HCT116 (cell line): ENCODE measurements at regions not wholly inside any gene's neighbourhood (a gene's known extent, or its start where the extent isn't known, plus 50 kb on each side); places are given as distances from the start of the nearest gene placed in this dataset.

Source experiments
- ATAC-seq: fragments of 200-7000 bp; cut with Tn5 transposase; 2 replicates; pipeline ENCODE4 v1.9.1; 2020; ENCODE audit warnings: mild to moderate bottlenecking, moderate library complexity
- BruUV-seq: library from RNA; stranded (reverse); fragments of 400-500 nt; replicated peaks from 2 replicates; lab custom pipeline; 2021; lab: Mats Ljungman, UMichigan
- CTCF ChIA-PET: fragments of 300-600 bp; sonication (Branson Sonifier 250); formaldehyde crosslinking; loops from one replicate; lab custom pipeline; 2021; ENCODE audit warnings: antibody characterized with exemption; lab: Charles Lee
- POLR2A ChIA-PET: fragments of 300-600, 350-600 bp; sonication (Branson Sonifier 250); formaldehyde crosslinking; loops from one replicate; lab custom pipeline; 2021; ENCODE audit warnings: antibody characterized with exemption; lab: Charles Lee
- RAD21 ChIA-PET, 2 experiments: fragments of 300-600 bp; sonication (Branson Sonifier 250); formaldehyde crosslinking; loops; one replicate each; lab custom pipeline; 2023; ENCODE audit warnings: low total read pairs in 2 of 2; ENCODE audit not compliant: uncharacterized antibody in 2 of 2, unreplicated experiment in 2 of 2, low non-redundant PET in 1 of 2; lab: Charles Lee
- DNase-seq: peaks from one replicate; pipeline ENCODE4 v3.0.0-alpha.2; 2010; ENCODE audit warnings: low read depth, low spot score
- H2AFZ ChIP-seq: fragments of 200-600 bp; shearing (Covaris generic), sonication (generic); 2 replicates; pipeline ENCODE4 v1.6.1; 2017; ENCODE audit warnings: low read depth, mixed run types, mixed read lengths, antibody characterized with exemption, low read length; ENCODE audit not compliant: poor library complexity, severe bottlenecking
- H3K27ac ChIP-seq: 2 replicates; pipeline ENCODE4 v1.5.1; 2012; ENCODE audit warnings: low read depth, low read length
- H3K27me3 ChIP-seq: fragments of 200-600 bp; sonication (generic); 2 replicates; pipeline ENCODE4 v1.6.1; 2016; ENCODE audit warnings: mixed run types, low read length, mixed read lengths; ENCODE audit not compliant: insufficient read depth
- H3K36me3 ChIP-seq, 2 experiments: fragments of 200-500 bp in 1 of 2; fragments of 200-600 bp in 1 of 2; sonication (Bioruptor generic) in 1 of 2; sonication (generic) in 1 of 2; 2 replicates each; pipeline versions ENCODE4 v1.5.1 to v1.6.1; 2014 to 2016; ENCODE audit warnings: low read length in 2 of 2, inconsistent platforms in 1 of 2, mixed read lengths in 1 of 2, mixed run types in 1 of 2; ENCODE audit not compliant: insufficient read depth in 2 of 2, control insufficient read depth in 1 of 2
- H3K4me1 ChIP-seq, 2 experiments: fragments of 200-600 bp in 1 of 2; sonication (generic) in 1 of 2; 2 replicates each; pipeline versions ENCODE4 v1.5.1 to v1.6.1; 2012 to 2017; ENCODE audit warnings: low read length in 2 of 2, inconsistent platforms in 1 of 2, mild to moderate bottlenecking in 1 of 2, mixed read lengths in 1 of 2, mixed run types in 1 of 2, moderate library complexity in 1 of 2; ENCODE audit not compliant: insufficient read depth in 2 of 2, control insufficient read depth in 1 of 2
- H3K4me2 ChIP-seq: fragments of 200-600 bp; sonication (generic); 2 replicates; pipeline ENCODE4 v1.6.1; 2017; ENCODE audit warnings: mixed run types, low read length, mixed read lengths
- H3K4me3 ChIP-seq, 2 experiments: fragments of 200-600 bp in 1 of 2; sonication (generic) in 1 of 2; replicated peaks in 1 of 2; 2 replicates each; pipeline ENCODE4 v1.5.1; 2011 to 2016; ENCODE audit warnings: low read length in 2 of 2, control low read depth in 1 of 2, low read depth in 1 of 2, mild to moderate bottlenecking in 1 of 2, mixed read lengths in 1 of 2, mixed run types in 1 of 2
- H3K79me2 ChIP-seq: fragments of 200-600 bp; sonication (generic); 2 replicates; pipeline ENCODE4 v1.6.1; 2017; ENCODE audit warnings: mild to moderate bottlenecking, mixed run types, low read length, moderate library complexity, mixed read lengths; ENCODE audit not compliant: insufficient read depth
- H3K9ac ChIP-seq: fragments of 200-600 bp; sonication (generic); 2 replicates; pipeline ENCODE4 v1.6.1; 2016; ENCODE audit warnings: low read length, mixed read lengths
- H3K9me2 ChIP-seq: fragments of 200-600 bp; sonication (generic), shearing (Covaris generic); 2 replicates; pipeline ENCODE4 v1.6.1; 2017; ENCODE audit warnings: mixed run types, mild to moderate bottlenecking, moderate library complexity; ENCODE audit not compliant: insufficient read depth
- H3K9me3 ChIP-seq, 2 experiments: fragments of 200-500 bp in 1 of 2; fragments of 200-600 bp in 1 of 2; sonication (Bioruptor generic) in 1 of 2; sonication (generic) in 1 of 2; 2 replicates each; pipeline ENCODE4 v1.6.1; 2014 to 2017; ENCODE audit warnings: low read length in 2 of 2, mixed read lengths in 2 of 2, inconsistent platforms in 1 of 2, low read depth in 1 of 2, mild to moderate bottlenecking in 1 of 2, mixed run types in 1 of 2, moderate library complexity in 1 of 2; ENCODE audit not compliant: control insufficient read depth in 1 of 2, insufficient read depth in 1 of 2
- H4K20me1 ChIP-seq: fragments of 200-600 bp; sonication (generic), shearing (Covaris generic); 2 replicates; pipeline ENCODE4 v1.6.1; 2017; ENCODE audit warnings: mixed run types, mild to moderate bottlenecking, moderate library complexity; ENCODE audit not compliant: insufficient read depth
- EGR1 ChIP-seq: IDR thresholded peaks from 2 replicates; pipeline ENCODE4 v1.6.1; 2012; ENCODE audit warnings: low read depth
- EZH2 ChIP-seq: fragments of 200-600 bp; sonication (generic); IDR thresholded peaks from 2 replicates; pipeline ENCODE4 v1.6.1; 2017; ENCODE audit warnings: antibody characterized with exemption, mixed run types
- EZH2phosphoT487 ChIP-seq: fragments of 200-600 bp; IDR thresholded peaks from 2 replicates; pipeline ENCODE4 v1.6.1; 2018; ENCODE audit warnings: antibody characterized with exemption, borderline replicate concordance
- FOSL1 ChIP-seq: IDR thresholded peaks from 2 replicates; pipeline ENCODE4 v1.6.1; 2012; ENCODE audit warnings: low read depth
- MAX ChIP-seq: IDR thresholded peaks from 2 replicates; pipeline ENCODE4 v1.6.1; 2012
- POLR2A ChIP-seq: IDR thresholded peaks from 2 replicates; pipeline ENCODE4 v1.7.0; 2011; ENCODE audit warnings: borderline replicate concordance; ENCODE audit not compliant: insufficient read depth, insufficient read length; ENCODE audit errors: extremely low read depth
- POLR2AphosphoS5 ChIP-seq: IDR thresholded peaks from 2 replicates; pipeline ENCODE4 v1.6.1; 2011; ENCODE audit warnings: mild to moderate bottlenecking, low read depth, low read length, moderate library complexity
- RAD21 ChIP-seq: IDR thresholded peaks from 2 replicates; pipeline ENCODE4 v1.6.1; 2012; ENCODE audit warnings: low read depth, mild to moderate bottlenecking
- REST ChIP-seq: IDR thresholded peaks from 2 replicates; pipeline ENCODE4 v1.6.1; 2012; ENCODE audit warnings: low read depth
- SRF ChIP-seq: IDR thresholded peaks from 2 replicates; pipeline ENCODE4 v1.6.1; 2012; ENCODE audit warnings: low read depth
- ZBTB33 ChIP-seq: IDR thresholded peaks from 2 replicates; pipeline ENCODE4 v1.6.1; 2011; ENCODE audit warnings: mild to moderate bottlenecking, low read length, moderate library complexity; ENCODE audit not compliant: insufficient replicate concordance; ENCODE audit errors: extremely low read depth
- ZFX ChIP-seq: fragments of 450-650 bp; IDR thresholded peaks from 2 replicates; pipeline ENCODE4 v1.6.1; 2017
- ZNF274 ChIP-seq: fragments of 200-500 bp; sonication (Bioruptor generic); IDR thresholded peaks from 2 replicates; pipeline ENCODE4 v1.6.1; 2014; ENCODE audit warnings: mild to moderate bottlenecking, low read depth, low read length, inconsistent platforms
- intact Hi-C: fragments of 100-400 bp; cut with micrococcal nuclease; formaldehyde crosslinking; loops from 2 replicates; pipeline ENCODE4 v1.10.0; 2022
- TF ChIP-seq, protein P1 (sequence below), 3 experiments: fragments of 200-600 bp in 1 of 3; sonication (generic) in 1 of 3; IDR thresholded peaks in 2 of 3; conservative IDR thresholded peaks in 1 of 3; 2 replicates each; pipeline ENCODE4 v1.5.1; 2012 to 2017; ENCODE audit warnings: low read depth in 2 of 3, low read length in 2 of 3, antibody characterized with exemption in 1 of 3, borderline replicate concordance in 1 of 3, control low read depth in 1 of 3, mild to moderate bottlenecking in 1 of 3, mixed read lengths in 1 of 3, mixed run types in 1 of 3, moderate library complexity in 1 of 3; ENCODE audit not compliant: insufficient read depth in 1 of 3

DNA sequence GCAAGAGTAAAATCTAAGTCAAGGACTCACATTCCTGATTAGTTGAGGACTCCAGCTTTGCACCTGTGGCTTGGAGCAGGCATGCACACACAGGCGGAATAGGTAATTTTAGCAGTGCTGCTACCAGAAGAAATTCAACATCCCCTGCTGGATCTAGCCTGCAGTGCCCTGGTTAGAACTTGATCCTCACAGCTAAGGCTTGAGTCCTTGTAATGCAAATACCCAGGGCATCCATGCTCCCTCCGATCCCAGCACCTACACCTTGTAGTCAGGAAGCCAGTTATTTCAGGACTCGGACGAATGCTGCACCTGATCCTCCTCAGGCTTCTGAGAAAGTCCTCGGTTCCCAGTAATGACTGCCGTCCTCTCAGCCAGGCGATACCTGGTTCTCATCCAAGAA, 309.0 kb upstream of the AMIGO2 start:
- ATAC-seq (no peak), DNase-seq (no peak)
- TF ChIP-seq POLR2A: no peak
- no peak for TF ChIP-seq ZFX
- TF ChIP-seq MAX: no peak
- TF ChIP-seq RAD21: no peak
- no peak for TF ChIP-seq SRF
- TF ChIP-seq EGR1: no peak
- no peak for TF ChIP-seq EZH2
- TF ChIP-seq FOSL1: no peak
- TF ChIP-seq REST: no peak
- TF ChIP-seq EZH2phosphoT487: no peak
- TF ChIP-seq ZBTB33: no peak
- no peak for TF ChIP-seq POLR2AphosphoS5
- TF ChIP-seq, protein P1, sequence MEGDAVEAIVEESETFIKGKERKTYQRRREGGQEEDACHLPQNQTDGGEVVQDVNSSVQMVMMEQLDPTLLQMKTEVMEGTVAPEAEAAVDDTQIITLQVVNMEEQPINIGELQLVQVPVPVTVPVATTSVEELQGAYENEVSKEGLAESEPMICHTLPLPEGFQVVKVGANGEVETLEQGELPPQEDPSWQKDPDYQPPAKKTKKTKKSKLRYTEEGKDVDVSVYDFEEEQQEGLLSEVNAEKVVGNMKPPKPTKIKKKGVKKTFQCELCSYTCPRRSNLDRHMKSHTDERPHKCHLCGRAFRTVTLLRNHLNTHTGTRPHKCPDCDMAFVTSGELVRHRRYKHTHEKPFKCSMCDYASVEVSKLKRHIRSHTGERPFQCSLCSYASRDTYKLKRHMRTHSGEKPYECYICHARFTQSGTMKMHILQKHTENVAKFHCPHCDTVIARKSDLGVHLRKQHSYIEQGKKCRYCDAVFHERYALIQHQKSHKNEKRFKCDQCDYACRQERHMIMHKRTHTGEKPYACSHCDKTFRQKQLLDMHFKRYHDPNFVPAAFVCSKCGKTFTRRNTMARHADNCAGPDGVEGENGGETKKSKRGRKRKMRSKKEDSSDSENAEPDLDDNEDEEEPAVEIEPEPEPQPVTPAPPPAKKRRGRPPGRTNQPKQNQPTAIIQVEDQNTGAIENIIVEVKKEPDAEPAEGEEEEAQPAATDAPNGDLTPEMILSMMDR (IDR thresholded peaks at IDR 0.05 in 2 of 3, conservative IDR thresholded peaks at IDR 0.05 in 1 of 3; ENCODE audit: borderline replicate concordance in 1 of 3, insufficient read depth in 1 of 3, low read depth in 2 of 3, low read length in 2 of 3): no peak
- no peak for TF ChIP-seq ZNF274
- ChIA-PET RAD21 (no interaction called here), CTCF (no interaction called here), POLR2A (no interaction called here)
- no peak overlapping the region for H3K27ac ChIP-seq
- intact Hi-C loops: no loop called here
- H2AFZ ChIP-seq: no peak overlapping the region
- H3K9ac ChIP-seq: no peak overlapping the region
- H3K27me3 ChIP-seq: no peaks in the 10 kb centered on the region
- H3K36me3 ChIP-seq: no peaks in the 10 kb centered on the region
- no peaks in the 10 kb centered on the region for H3K79me2 ChIP-seq
- H3K4me1 ChIP-seq: peaks cover 0 to 4% of the 10 kb centered on the region in 2 experiments; a peak in 2 of 4 replicates
- BruUV-seq: no TSS peak
- H4K20me1 ChIP-seq: no peaks in the 10 kb centered on the region
- no peak overlapping the region for H3K4me3 ChIP-seq
- H3K9me3 ChIP-seq: no peaks in the 10 kb centered on the region
- no peaks in the 10 kb centered on the region for H3K9me2 ChIP-seq
- H3K4me2 ChIP-seq: no peak overlapping the region
